GM12865 (cell line): ENCODE measurements at regions not wholly inside any gene's neighbourhood (a gene's known extent, or its start where the extent isn't known, plus 50 kb on each side); places are given as distances from the start of the nearest gene placed in this dataset.

Experiments used
- DNase-seq: peaks from one replicate; pipeline ENCODE4 v3.0.0; 2010; ENCODE audit warnings: low read depth
- H3K4me3 ChIP-seq: 2 replicates; pipeline ENCODE4 v1.5.1; 2011; ENCODE audit warnings: mild to moderate bottlenecking, low read depth, low read length, control low read depth
- CTCF ChIP-seq: IDR thresholded peaks from 2 replicates; pipeline ENCODE4 v1.5.1; 2011; ENCODE audit warnings: low read length, control low read depth, low read depth, inconsistent platforms; ENCODE audit not compliant: insufficient read depth; ENCODE audit errors: missing control alignments

GRCh38 chr5:34542818-34543217, 113.3 kb upstream of the RAI14 start:
- DNase-seq, result peak; percentile 25

GRCh38 chr5:34543687-34544086, 112.4 kb upstream of the RAI14 start:
- TF ChIP-seq CTCF, result no peak
- no peak overlapping the region for H3K4me3 ChIP-seq
- no peak for DNase-seq

More at GRCh38 chr5:34542818-34543217, 113.3 kb upstream of the RAI14 start:
- no peak for TF ChIP-seq CTCF
- H3K4me3 ChIP-seq, result no peak overlapping the region

- no peak for TF ChIP-seq CTCF
- DNase-seq, result no peak
- no peak overlapping the region for H3K4me3 ChIP-seq
Measured at GRCh38 chr5:34544403-34544802, 111.7 kb upstream of the RAI14 start.

GRCh38 chr5:34545164-34545563, 111.0 kb upstream of the RAI14 start:
- no peak overlapping the region for H3K4me3 ChIP-seq
- no peak for TF ChIP-seq CTCF
- no peak for DNase-seq

GRCh38 chr5:34545626-34546025, 110.5 kb upstream of the RAI14 start:
- no peak for TF ChIP-seq CTCF
- no peak for DNase-seq
- H3K4me3 ChIP-seq, result no peak overlapping the region

GRCh38 chr5:34547300-34548085, 108.6 kb upstream of the RAI14 start:
- no peak for TF ChIP-seq CTCF
- DNase-seq, result no peak
- no peak overlapping the region for H3K4me3 ChIP-seq

GRCh38 chr5:34548086-34548403, 108.1 kb upstream of the RAI14 start:
- H3K4me3 ChIP-seq, result no peak overlapping the region
- TF ChIP-seq CTCF, result no peak
- no peak for DNase-seq
